ENCODE measurements at regions not wholly inside any gene's neighbourhood (a gene's known extent, or its start where the extent isn't known, plus 50 kb on each side); places are given as distances from the start of the nearest gene placed in this dataset.
"Not testable (repeated sequence)": the region's sequence is repeated elsewhere in the genome, so short reads cannot be mapped to it uniquely, and the experiment has no call there.

GRCh38 chr2:196278491-196278911, 107.1 kb upstream of the STK17B start:
- no peak for DNase-seq (ENCODE audit: low read depth)

GRCh38 chr2:196279541-196279940, 108.2 kb upstream of the STK17B start:
- DNase-seq (ENCODE audit: low read depth), result no peak

GRCh38 chr2:196284144-196284844, 112.9 kb upstream of the STK17B start:
- no peak for DNase-seq (ENCODE audit: low read depth)

GRCh38 chr2:196284866-196285557, 113.6 kb upstream of the STK17B start:
- no peak for DNase-seq (ENCODE audit: low read depth)

- DNase-seq (ENCODE audit: low read depth), result no peak
Observed at GRCh38 chr2:196286821-196287220, 115.4 kb upstream of the STK17B start.

GRCh38 chr2:196287523-196287922, 116.1 kb upstream of the STK17B start:
- DNase-seq (ENCODE audit: low read depth), result no peak

GRCh38 chr2:196288006-196288538, 116.7 kb upstream of the STK17B start:
- no peak for DNase-seq (ENCODE audit: low read depth)

GRCh38 chr2:196289000-196289399, 117.6 kb upstream of the STK17B start:
- no peak for DNase-seq (ENCODE audit: low read depth)

- DNase-seq (ENCODE audit: low read depth), result no peak
Observed at GRCh38 chr2:196290136-196290535, 118.8 kb upstream of the STK17B start.

- DNase-seq (ENCODE audit: low read depth), result no peak
Observed at GRCh38 chr2:196290569-196290968, 119.2 kb upstream of the STK17B start.

GRCh38 chr2:196291426-196291825, 120.0 kb upstream of the STK17B start:
- no peak for DNase-seq (ENCODE audit: low read depth)

- DNase-seq (ENCODE audit: low read depth), result no peak
Observed at GRCh38 chr2:196291873-196292800, 120.8 kb upstream of the STK17B start.

- no peak for DNase-seq (ENCODE audit: low read depth)
Observed at GRCh38 chr2:196293751-196294515, 122.6 kb upstream of the STK17B start.

GRCh38 chr2:196294516-196294909, 123.1 kb upstream of the STK17B start:
- no peak for DNase-seq (ENCODE audit: low read depth)

GRCh38 chr2:196295005-196295404, 123.6 kb upstream of the STK17B start:
- no peak for DNase-seq (ENCODE audit: low read depth)

- DNase-seq (ENCODE audit: low read depth), result not testable (repeated sequence)
Observed at GRCh38 chr2:196298106-196298723, 126.8 kb upstream of the STK17B start.

GRCh38 chr2:196307775-196308305, 136.5 kb upstream of the STK17B start:
- no peak for DNase-seq (ENCODE audit: low read depth)

- DNase-seq (ENCODE audit: low read depth), result no peak
Observed at GRCh38 chr2:196309691-196310090, 138.3 kb upstream of the STK17B start.

GRCh38 chr2:196314157-196314556, 142.8 kb upstream of the STK17B start:
- DNase-seq (ENCODE audit: low read depth), result no peak

GRCh38 chr2:196314780-196315179, 143.4 kb upstream of the STK17B start:
- no peak for DNase-seq (ENCODE audit: low read depth)
